ENCODE measurements at regions not wholly inside any gene's neighbourhood (a gene's known extent, or its start where the extent isn't known, plus 50 kb on each side); places are given as distances from the start of the nearest gene placed in this dataset.

- no peak for TF ChIP-seq POLR2A (IDR thresholded peaks at IDR 0.05)
- TF ChIP-seq CTCF (IDR thresholded peaks at IDR 0.05 in 8 of 11, conservative IDR thresholded peaks at IDR 0.05 in 3 of 11): no peak
- no peak for TF ChIP-seq POLR2AphosphoS5 (IDR thresholded peaks at IDR 0.05)
These were observed 60.3 kb downstream of the RTP5 start for GRCh38 chr2:241929551-241930490.
